GM12864 (cell line): ENCODE measurements at regions not wholly inside any gene's neighbourhood (a gene's known extent, or its start where the extent isn't known, plus 50 kb on each side); places are given as distances from the start of the nearest gene placed in this dataset.

Source experiments
- DNase-seq: peaks from one replicate; pipeline ENCODE4 v3.0.0-alpha.2; 2011; ENCODE audit warnings: low read depth
- H3K4me3 ChIP-seq: 2 replicates; pipeline ENCODE4 v1.5.1; 2011; ENCODE audit warnings: mild to moderate bottlenecking, low read depth, low read length, control low read depth
- CTCF ChIP-seq: IDR thresholded peaks from 2 replicates; pipeline ENCODE4 v1.5.1; 2011; ENCODE audit warnings: low read depth, mild to moderate bottlenecking, moderate library complexity, low read length, control low read depth, inconsistent platforms; ENCODE audit errors: missing control alignments

- H3K4me3 ChIP-seq, result no peak overlapping the region
- no peak for TF ChIP-seq CTCF
- no peak for DNase-seq
Measured at GRCh38 chr16:58912571-58912970, 178.5 kb upstream of the GOT2 start.

GRCh38 chr16:58906981-58907715 lies 173.0 kb upstream of the GOT2 start:
- DNase-seq, result no peak
- H3K4me3 ChIP-seq, result no peak overlapping the region
- TF ChIP-seq CTCF, result no peak

GRCh38 chr16:58904291-58904690 lies 170.2 kb upstream of the GOT2 start:
- no peak overlapping the region for H3K4me3 ChIP-seq
- DNase-seq, result no peak

GRCh38 chr16:58889516-58889915 lies 155.4 kb upstream of the GOT2 start:
- no peak for DNase-seq
- TF ChIP-seq CTCF, result no peak
- no peak overlapping the region for H3K4me3 ChIP-seq

More at GRCh38 chr16:58904291-58904690, 170.2 kb upstream of the GOT2 start:
- no peak for TF ChIP-seq CTCF

- no peak for DNase-seq
- H3K4me3 ChIP-seq, result no peak overlapping the region
- TF ChIP-seq CTCF, result no peak
Measured at GRCh38 chr16:58885528-58886170, 151.5 kb upstream of the GOT2 start.

- no peak for TF ChIP-seq CTCF
- no peak for DNase-seq
- H3K4me3 ChIP-seq, result no peak overlapping the region
Measured at GRCh38 chr16:58884141-58884540, 150.0 kb upstream of the GOT2 start.
